NOMO-1 treated with dmso at 0.1 percent for 144 hours (cell line): ENCODE measurements at regions not wholly inside any gene's neighbourhood (a gene's known extent, or its start where the extent isn't known, plus 50 kb on each side); places are given as distances from the start of the nearest gene placed in this dataset.
"Not testable (repeated sequence)": the region's sequence is repeated elsewhere in the genome, so short reads cannot be mapped to it uniquely, and the experiment has no call there.

Source experiments
- DNase-seq: peaks from one replicate; lab custom pipeline; 2025; ENCODE audit not compliant: unreplicated experiment; lab: John Stamatoyannopoulos, UW

DNA sequence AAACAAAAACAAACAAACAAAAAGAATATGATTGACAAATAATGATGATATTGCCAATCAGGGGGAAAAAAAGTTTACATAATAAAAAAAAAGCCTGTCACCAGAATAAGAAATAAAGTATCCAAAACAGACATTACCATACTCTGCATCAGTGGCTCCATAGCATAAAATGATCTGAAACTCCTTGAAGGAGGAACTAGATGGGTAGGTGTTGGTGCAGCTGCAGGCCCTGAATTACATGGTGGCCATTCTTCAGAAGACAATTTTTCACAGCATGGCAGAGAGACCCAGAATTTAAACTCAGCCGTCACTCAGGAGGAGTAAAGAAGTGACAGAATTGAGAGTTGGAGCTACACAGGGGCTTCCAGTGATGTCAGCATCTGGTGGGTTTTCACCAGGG is 60.2 kb downstream of the GLUL start:
- DNase-seq, result no peak

DNA sequence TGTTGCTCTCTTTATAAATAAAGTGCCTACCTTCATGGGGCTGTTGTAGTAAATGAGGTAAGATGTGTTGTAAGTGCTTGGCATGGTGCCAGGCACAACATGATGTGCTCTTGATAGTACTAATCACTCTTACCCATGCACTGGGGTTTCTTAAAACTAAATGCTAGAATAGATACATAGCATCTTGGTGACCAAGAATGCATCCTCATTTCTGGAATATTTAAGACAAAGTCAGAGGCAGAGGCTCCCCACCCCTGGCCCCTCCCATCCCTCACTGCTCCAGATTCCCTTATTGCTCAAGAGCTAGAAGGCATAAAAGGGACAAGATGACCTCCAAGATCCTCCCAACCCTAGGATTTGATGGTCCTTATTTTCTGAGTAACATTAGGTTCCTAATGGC is 61.3 kb downstream of the GLUL start:
- DNase-seq, result no peak

DNA sequence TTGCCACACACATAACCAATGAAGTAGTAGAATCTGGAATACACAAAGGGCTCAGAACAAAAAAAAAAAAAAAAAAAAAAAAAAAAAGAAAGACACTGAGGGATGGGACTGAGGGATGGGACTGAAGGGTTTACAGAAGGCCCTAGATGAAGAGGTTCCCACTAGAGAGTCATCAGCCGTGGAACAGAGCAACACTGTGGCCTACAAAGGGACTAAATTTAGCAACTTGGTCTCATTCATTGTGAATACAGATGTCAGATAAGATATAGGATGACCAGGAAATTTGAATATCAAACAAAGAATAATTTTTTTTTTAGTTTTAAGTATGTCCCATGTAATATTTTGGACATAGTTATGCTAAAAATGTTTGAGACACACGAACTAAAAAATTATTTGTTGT is 62.1 kb downstream of the GLUL start:
- DNase-seq, result no peak

DNA sequence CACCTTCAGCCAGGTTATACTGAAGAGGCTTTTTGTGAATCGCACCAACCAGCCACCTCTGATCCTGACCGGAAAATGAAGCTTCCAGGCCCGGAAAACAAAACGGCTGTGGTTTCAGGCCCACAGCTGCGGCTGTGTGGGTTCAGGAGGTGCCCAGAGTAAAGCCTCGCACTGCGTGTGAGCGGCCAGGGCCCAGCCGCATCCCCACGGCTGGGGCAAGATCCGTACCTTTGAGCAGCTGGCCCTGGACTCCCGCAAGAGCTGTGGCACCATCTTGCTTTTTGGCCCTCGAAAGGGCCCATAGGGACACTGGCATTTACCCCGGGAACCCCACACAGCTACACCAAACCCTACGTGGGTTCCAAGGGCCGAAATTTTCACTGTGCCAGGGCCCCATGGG is 63.0 kb downstream of the GLUL start:
- no peak for DNase-seq

DNA sequence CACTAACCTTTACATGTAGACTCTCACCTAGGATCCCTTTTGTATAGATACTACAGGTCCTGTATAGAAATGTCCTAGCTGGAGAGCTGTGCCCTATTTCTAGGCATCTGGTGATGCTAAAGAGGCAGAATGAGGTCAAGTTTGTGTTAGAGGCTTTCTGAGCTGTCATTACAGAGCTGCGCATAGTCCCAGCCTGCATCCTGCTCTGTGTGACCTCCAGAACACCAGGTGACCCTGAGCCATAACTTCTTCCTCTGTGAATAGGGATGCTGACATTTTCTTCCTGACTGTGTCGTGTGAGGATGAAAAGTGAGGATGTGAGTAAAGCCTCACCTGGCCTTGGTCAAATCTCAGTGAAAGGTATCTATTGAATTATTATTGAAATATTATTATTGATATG is 66.3 kb downstream of the GLUL start:
- no peak for DNase-seq

DNA sequence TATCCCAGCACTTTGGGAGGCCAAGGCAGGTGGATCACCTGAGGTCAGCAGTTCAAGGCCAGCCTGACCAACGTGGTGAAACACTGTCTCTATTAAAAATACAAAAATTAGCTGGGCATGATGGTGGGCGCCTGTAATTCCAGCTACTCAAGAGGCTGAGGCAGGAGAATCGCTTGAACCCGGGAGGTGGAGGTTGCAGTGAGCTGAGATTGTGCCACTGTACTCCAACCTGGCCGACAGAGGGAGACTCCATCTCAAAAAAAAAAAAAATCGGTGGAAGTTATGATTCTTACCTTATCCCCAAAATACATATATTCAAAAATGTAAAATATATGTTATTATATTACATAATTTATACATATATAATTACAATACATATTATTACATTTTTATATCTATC is 70.1 kb downstream of the GLUL start:
- DNase-seq, result not testable (repeated sequence)

DNA sequence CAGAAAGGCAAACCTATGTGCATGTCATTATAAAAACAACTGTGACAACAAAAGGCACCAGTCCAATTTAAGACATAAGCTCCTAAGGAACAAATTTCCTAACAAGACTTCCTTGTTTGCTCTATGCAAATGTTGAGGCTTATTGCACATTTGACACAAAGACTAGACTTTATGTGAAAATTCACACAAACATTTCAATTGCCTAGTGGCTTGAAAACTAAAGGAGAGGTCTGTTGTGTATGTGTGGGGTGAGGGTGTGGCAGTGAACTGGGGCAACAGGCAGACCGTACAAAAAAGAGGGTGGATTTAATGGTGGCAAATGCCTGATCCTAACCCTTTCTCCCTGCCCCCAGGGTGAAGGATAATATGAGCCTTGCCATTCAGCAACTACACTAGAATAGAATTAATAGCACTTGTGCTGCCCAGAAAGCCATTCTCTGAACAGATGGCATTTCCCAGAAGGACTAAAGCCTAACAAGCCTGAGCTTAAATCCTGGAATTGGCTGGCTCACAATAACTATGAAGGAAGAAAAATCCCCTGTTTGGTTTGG is 73.9 kb downstream of the GLUL start:
- no peak for DNase-seq

DNA sequence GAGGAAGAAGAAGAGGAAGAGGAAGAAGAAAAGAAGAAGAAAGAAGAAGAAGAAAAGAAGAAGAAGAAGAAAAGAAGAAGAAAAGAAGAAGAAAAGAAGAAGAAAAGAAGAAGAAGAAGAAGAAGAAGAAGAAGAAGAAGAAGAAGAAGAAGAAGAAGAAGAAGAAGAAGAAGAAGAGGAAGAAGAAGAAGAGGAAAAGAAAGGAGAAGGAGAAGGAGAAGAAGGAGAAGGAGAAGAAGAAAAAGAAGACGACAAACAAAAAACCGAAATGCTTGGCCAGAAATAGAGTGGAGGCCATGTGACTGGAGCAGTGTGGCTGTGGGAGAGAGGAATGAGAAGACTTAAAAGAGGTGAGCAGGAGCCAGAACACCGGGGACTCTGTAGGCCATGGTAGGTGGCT is 75.1 kb downstream of the GLUL start:
- DNase-seq, result not testable (repeated sequence)

DNA sequence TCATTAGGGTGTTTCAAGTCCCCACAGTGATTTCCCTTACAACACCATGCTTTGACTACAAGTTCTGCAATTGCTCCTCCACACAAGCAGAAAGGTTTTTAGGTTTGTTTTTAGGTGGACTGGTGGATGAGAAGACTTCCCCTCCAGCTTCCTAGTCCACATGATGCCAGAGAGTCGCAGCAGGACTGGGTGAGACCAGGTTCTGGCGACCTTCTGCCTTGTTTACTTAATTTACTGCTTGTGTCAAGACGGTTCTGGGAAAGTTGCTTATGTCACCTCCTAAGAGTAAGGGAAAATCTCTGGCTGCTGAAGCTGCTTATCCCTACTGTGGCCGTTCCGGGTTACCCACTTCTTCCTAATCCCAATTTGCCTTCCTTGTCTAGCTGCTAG is 76.4 kb downstream of the GLUL start:
- no peak for DNase-seq

DNA sequence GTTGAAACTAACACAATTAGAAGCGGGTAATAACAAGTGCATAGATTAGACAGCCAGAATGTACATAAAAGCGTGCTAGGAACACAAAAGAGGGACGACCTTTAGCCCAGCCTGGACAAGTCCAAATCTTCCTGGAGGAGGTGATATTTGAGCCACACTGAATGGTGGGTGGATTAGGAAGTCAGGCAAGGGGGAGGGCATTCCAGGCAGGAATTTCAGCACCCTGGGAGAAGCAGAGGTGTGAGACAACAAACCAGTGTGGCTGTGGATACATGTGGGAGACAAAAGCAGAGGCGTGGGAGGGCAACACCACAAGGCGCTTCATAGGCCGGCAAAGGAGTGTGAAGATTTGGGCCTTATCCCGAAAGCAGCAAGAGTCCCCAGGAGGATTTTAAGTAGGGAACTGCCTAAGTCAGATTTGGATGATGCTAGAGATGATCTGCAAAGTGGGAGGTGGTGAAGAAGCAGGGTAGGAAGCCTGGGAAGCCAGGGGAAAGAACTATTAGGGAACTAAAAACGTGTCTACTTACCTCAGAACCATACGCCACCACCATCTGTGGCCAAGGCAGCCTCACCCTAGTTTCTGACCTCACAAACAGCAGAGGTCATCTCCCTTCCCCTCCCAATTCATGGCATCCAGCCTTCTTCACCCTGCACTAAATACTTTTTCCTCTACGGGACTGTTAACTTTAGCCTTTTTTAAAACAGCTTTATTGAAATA is 81.8 kb downstream of the GLUL start:
- no peak for DNase-seq

DNA sequence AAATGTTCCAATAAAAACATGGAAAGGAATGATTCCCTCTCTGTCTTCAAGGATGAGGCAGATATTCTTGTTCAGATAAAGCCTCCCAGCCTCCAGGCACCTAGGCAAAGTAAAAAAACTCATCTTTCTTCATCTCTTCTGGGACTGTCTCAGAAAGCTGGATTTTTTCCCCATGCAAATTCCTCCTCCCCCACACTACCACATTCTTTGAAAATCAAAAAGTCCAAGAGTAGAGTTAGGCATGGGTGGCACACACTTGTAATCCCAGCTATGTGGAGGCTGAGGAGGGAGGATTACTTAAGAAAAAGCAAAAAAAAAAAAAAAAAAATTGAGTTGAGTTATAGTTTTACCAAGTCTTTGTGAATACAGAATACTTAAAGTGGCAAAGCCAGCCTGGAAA is 82.8 kb downstream of the GLUL start:
- DNase-seq, result no peak

DNA sequence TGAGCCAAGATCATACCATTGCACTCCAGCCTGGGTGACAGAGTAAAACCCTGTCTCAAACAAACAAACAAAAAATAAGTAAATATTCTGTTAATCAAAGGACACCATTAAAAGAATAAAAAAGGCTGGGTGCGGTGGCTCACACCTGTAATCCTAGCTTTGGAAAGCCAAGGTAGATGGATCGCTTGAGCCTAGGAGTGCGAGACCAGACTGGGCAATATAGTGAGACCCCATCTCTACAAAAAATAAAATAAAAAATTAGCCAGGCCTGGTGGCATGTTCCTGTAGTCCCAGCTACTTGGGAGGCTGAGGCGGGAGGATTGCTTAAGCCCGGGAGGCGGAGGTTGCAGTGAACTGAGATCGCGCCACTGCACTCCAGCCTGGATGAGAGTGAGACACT is 84.1 kb downstream of the GLUL start:
- not testable (repeated sequence) for DNase-seq

DNA sequence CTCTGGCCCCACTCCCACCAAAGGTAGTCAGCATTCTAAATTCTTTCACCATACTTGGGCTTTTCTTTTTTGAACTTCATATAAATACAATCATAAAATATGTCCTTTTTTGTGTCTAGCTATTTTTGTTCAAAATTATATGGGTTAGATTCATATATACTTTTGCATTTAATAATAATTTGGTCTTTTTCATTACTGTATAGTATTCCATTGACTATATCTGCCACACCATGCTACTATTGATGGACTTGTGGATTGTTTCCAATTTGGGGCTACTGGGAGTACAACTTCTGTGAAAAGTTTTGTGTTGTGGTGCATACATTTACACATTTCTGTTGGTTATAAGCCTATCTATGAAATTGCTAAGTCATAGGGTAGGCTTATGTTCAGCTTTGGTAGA is 85.7 kb downstream of the GLUL start:
- DNase-seq, result no peak

DNA sequence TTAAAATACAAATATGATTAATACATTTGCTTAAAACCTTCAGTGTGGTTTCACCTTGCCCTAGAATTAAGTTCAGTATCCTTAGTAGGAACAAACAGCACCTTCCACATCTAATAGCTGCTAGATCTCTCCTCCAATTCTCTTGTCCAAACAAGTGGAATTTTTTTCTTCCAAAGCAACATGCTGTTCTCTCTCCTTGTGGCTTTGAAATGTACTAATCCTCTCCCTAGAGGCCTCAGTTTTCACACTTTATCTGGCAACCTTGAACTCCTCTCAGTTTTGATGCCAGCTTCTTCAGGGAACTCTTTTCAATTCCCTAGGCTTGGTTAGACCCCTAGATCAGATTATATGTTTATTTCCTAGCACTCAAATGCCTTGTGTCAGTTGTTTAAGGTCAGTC is 87.0 kb downstream of the GLUL start:
- no peak for DNase-seq

DNA sequence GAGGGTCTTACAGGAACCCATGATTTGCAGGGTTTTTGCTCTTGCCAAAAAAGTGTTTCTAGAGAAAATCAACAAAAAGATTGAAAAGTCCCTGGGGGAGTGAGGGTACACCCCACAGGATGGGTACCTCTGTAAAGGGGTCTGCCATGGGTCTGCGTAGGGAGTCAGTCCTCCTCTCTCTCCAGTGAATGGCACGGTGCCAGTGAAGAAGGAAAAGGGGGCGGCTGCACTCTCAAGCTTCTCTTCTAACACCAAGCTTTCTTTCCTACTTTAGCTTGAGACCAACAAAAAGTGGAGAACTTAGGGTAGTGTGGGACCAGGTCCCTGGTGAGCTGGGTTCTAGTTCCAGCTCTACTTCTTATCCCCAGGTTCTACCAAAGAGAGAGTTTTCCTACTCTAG is 87.4 kb downstream of the GLUL start:
- no peak for DNase-seq

DNA sequence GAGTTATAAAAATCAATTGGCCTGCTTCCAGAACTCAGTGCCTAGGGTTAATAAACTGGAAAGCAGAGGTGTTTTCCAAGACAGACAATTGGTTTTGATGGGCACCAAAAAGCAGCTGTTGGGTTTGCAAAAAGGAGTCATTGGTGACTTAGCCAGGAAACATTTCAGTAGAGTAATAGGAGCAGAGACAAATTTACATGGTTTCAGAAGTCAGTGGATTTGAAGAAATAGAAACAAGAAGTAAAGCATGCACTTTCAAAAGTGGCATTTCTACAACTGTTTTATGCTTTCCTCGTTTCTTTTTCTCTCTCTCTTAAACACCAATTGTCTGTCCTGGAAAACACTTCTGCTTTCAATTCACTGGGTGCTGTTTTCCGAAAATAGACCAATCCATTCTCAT is 87.8 kb downstream of the GLUL start:
- DNase-seq, result no peak

DNA sequence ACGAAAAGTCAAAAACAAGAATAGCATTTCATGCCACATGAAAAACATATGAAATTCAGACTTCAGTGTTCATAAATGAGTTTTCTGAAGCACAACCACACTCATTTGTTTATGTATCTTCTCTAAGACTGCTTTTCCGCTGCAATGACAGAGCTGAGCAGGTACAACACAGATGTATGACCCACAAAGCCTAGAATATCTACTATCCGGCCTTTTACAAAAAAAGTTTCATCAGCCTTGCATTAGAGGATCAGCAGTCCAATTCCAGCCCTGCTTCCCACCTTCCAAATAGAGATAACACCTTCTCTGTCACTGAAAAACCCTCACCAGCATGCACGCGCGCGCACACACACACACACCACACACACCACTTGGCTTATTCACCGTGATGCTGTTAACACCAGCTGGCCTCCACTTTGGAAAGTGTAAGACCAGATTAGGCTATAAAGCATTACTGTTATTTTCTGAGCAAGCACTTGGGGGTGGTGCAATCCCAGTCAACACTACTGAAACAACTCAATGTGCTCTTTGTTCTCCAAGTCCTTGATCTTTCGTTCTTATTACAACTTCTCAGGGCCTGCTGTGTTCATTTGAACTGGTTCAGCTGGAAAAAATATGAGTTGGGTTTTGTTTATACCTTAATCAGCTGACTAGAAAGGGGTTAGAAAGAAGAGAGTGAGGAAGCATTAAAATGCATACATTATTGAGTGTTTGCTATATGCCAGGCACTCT is 90.0 kb downstream of the GLUL start:
- DNase-seq, result peak; percentile 1

DNA sequence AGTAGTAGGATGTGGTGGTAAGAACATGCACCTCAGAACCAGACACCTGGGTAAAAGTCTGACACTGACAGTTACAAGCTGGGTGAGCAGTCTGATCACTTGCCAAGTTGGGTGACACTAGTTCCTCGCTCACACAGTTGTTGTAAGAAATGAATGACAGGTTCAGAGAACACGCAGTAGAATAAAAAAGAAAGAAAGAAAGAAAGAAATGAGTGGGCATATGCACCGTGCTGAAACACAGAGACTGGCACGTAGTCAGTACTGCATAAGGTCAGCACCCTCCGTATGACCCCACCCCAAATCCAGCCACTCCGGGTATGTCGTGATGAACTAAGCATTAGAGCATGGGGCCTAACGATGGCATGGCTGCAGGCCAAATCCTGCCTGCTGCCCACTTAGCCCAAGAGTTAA is 90.6 kb downstream of the GLUL start:
- no peak for DNase-seq

DNA sequence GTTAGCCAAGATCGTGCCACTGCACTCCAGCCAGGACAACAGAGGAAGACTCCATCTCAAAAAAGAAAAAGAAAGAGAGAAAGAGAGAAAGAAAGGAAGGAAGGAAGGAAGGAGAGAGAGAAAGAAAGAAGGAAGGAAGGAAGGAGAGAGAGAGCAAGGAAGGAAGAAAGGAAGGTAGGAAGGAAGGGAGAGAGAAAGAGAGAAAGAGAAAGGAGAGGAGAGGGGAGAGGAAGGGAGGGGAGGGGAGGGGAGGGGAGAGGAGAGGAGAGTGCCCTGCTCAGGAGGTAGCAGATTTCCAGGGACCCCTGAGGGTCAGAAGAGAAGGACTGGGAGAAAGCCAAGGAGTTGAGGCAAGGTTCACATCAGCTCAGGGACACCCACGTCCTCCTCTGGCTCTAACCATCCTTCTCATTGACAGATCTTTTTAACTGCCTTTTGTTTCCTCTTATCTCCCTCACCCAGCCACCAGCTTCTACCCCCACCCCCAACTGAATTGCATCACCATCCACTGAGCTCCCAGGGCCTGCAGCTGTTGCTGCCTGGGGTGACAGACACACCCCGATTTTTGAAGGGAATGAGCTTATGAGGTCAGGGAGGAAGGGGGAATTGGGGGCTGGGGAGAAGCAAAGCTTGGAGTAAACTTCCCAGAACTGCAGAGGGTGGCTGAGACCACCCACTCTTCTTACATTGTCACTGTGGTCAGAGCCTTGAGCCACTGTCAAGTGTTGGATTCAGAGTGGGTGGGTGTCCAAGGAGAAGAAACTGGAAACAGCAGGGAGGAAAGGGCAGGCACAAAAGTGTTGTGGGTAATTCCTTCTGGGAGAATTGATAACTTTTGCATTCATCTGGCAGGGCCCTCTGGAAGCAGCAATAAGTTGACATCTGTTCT is 91.6 kb downstream of the GLUL start:
- DNase-seq, result peak; percentile 78

DNA sequence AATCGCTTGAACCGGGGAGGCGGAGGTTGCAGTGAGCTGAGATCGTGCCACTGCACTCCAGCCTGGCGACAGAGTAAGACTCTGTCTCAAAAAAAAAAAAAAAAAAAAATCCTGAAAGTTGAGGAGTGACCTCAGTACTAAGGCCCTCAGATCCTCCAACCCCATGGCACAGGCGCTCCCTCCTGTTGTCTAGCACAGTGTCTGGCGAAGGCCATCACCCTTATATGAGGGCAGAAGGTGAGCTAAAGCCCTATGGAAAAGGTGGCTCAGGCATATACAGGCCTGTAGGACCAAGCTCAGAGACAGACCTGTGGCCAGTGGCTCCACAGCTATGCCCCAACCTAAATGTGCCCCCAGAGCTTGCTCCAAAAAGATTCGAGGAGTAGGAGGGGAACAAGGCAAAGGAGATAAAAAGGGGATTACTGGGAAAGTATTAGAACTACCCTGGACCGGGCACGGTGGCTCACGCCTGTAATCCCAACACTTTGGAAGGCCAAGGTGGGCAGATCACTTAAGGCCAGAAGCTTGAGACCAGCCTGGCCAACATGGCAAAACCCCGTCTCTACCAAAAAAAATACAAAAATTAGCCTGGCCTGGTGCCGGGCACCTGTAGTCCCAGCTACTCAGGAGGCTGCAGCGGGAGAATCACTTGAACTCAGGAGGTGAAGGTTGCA is 92.4 kb downstream of the GLUL start:
- not testable (repeated sequence) for DNase-seq

DNA sequence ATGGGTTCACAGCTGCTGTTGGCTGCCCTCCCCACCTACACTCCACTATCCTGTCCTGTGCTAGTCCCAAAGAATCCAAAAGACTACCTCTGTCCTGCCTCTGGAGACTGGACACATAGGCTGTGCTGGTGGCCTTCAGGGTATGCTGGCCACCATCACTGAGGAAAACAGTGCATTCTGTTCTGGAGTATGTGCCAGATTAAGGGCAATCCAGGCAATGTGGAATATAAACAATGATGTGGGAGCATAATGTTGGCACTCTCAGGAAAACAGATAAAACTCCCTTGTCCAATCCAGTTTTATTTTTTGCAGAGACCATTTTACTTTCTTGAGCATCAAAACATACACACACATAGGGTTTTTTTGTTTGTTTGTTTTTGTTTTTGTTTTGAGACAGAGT is 94.3 kb downstream of the GLUL start:
- no peak for DNase-seq
